ENCODE measurements at regions not wholly inside any gene's neighbourhood (a gene's known extent, or its start where the extent isn't known, plus 50 kb on each side); places are given as distances from the start of the nearest gene placed in this dataset.

DNA sequence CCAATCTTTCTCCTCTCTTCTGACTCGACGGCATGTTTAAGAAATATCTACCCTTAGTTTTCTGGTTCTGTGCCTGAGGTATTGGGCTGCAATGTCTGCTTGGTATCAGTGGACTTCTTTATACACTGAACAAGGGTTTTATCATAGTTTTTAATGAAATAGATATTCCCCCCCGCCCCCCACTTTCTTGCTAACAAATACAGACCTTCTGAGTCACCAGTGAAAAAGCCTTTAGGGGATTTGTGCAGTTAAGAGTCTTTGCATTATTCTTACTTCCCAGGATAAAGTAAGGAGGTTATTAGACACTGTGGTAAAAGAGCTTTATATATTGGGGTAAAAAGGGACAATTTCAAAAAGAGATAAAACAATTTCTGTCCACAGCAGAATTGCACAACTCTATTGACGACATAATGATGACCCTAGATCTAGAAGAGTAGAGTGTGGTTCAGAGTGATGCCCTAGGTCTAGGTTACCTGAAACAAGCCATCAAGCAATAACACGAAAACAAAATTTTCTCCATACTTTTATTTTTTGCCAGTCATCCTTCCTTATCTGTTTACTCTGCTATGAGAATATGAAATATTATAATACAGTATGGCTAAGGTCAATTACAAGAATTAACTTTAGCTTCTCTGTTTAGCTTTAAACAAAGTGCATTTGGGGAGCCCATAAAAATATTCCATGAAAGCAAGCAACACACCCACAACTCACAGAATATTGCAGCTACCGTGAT is 110.7 kb downstream of the PLK2 start:
- TF ChIP-seq, protein P1, sequence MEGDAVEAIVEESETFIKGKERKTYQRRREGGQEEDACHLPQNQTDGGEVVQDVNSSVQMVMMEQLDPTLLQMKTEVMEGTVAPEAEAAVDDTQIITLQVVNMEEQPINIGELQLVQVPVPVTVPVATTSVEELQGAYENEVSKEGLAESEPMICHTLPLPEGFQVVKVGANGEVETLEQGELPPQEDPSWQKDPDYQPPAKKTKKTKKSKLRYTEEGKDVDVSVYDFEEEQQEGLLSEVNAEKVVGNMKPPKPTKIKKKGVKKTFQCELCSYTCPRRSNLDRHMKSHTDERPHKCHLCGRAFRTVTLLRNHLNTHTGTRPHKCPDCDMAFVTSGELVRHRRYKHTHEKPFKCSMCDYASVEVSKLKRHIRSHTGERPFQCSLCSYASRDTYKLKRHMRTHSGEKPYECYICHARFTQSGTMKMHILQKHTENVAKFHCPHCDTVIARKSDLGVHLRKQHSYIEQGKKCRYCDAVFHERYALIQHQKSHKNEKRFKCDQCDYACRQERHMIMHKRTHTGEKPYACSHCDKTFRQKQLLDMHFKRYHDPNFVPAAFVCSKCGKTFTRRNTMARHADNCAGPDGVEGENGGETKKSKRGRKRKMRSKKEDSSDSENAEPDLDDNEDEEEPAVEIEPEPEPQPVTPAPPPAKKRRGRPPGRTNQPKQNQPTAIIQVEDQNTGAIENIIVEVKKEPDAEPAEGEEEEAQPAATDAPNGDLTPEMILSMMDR (IDR thresholded peaks at IDR 0.05; ENCODE audit: low read length): no peak
- TF ChIP-seq EZH2 (optimal IDR thresholded peaks at IDR 0.05; ENCODE audit: low read depth, low read length): no peak

Data from MM.1S (cell line).